AG04449 (cell line): ENCODE measurements at regions not wholly inside any gene's neighbourhood (a gene's known extent, or its start where the extent isn't known, plus 50 kb on each side); places are given as distances from the start of the nearest gene placed in this dataset.

ENCODE experiments used
- CTCF ChIA-PET: fragments of 350-600 bp; formaldehyde crosslinking; extraction: SDS; loops from one replicate; lab custom pipeline; 2021; ENCODE audit warnings: antibody characterized with exemption; lab: Yijun Ruan, JAX
- POLR2A ChIA-PET: fragments of 400-600, 350-600 bp; formaldehyde crosslinking; extraction: SDS; loops from one replicate; lab custom pipeline; 2020; ENCODE audit warnings: antibody characterized with exemption, inconsistent platforms; lab: Yijun Ruan, JAX
- DNase-seq: peaks from one replicate; pipeline ENCODE4 v3.0.0-alpha.2; 2010; ENCODE audit warnings: low read depth, low spot score
- H3K4me3 ChIP-seq: 2 replicates; pipeline ENCODE4 v1.5.1; 2011; ENCODE audit warnings: low read depth, mild to moderate bottlenecking, control low read depth, low read length
- CTCF ChIP-seq: IDR thresholded peaks from one replicate; pipeline ENCODE4 v1.5.1; 2011; ENCODE audit warnings: mild to moderate bottlenecking, moderate library complexity, low read length, control low read depth, inconsistent platforms; ENCODE audit not compliant: insufficient read depth; ENCODE audit errors: missing control alignments

DNA sequence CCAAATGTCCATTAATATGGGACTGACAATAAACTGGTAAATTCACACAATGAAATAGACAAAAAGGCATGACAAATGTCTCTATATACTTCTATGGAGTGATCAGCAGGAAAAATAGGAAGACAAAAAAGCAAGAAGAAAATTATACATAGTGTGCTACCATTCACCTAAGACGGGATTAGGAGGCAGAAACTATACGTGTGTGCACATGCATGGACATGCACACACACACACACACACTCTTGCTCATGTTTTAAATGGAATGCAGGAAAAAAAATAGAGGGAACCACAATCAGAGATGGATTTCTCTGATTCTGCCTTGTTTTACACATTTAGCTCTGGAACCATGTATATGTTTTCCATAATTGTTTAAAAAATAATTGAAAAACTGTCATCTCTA is 119.0 kb downstream of the ZFAND4 start:
- TF ChIP-seq CTCF, result no peak
- ChIA-PET CTCF (no interaction called here), POLR2A (no interaction called here)
- DNase-seq, result no peak
- H3K4me3 ChIP-seq, result no peak overlapping the region

GRCh38 chr10:45553155-45553554 is 119.4 kb downstream of the ZFAND4 start:
- no peak for TF ChIP-seq CTCF
- H3K4me3 ChIP-seq, result no peak overlapping the region
- no peak for DNase-seq
- CTCF ChIA-PET, result interaction anchor here (0.7 kb wide), 1 partner anchor 22 kb away, joined by 3 read pairs; no protein-coding TSS in a partner anchor
- POLR2A ChIA-PET, result no interaction called here

DNA sequence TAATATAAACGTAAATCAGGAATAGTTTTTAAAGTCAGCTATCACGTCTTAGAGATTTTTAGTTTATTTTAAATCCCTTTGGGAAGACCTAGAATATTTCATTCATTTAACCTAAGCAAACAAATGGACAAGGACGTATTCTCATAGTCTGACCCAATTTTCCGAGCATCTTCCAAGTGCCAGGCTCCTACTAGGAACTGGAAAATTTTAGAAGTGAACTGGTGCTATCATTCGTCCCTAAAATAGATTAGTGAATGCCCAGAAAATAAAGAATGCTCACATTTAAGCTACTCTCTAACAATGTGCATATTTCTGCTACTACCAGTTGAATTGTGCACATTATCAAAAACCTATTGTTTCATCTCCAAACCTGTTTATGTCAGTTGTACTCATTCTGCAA is 120.1 kb downstream of the ZFAND4 start:
- no peak overlapping the region for H3K4me3 ChIP-seq
- ChIA-PET POLR2A (no interaction called here), CTCF (interaction anchor here (0.7 kb wide), 1 partner anchor 21 kb away, joined by 3 read pairs; no protein-coding TSS in a partner anchor)
- no peak for TF ChIP-seq CTCF
- no peak for DNase-seq

- TF ChIP-seq CTCF, result no peak
- ChIA-PET CTCF (no interaction called here), POLR2A (no interaction called here)
- H3K4me3 ChIP-seq, result no peak overlapping the region
- no peak for DNase-seq
These were observed 121.4 kb downstream of the ZFAND4 start for GRCh38 chr10:45550903-45551786.

DNA sequence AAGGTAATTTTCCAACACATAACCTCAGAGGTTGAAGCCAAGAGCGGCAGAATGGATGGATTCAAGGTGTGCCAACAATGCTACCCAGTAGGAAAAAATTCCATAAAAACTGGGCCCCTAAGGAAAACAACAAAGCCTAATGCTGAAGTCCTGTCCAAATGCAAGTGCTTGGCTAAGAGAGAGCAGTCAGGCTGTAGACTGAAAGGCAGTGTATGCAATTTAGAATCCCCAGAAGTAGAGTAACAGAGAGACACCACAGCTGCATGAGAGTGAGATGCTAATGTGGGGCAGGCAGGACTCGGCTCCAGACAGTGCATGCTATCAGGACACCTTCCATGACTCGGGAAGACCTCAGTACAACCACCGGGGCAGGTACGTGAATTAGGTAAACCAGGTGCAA is 124.5 kb downstream of the ZFAND4 start:
- ChIA-PET CTCF (no interaction called here), POLR2A (no interaction called here)
- no peak overlapping the region for H3K4me3 ChIP-seq
- no peak for TF ChIP-seq CTCF
- no peak for DNase-seq

GRCh38 chr10:45547207-45547606 is 125.4 kb downstream of the ZFAND4 start:
- CTCF ChIA-PET, result no interaction called here
- no peak for DNase-seq
- no peak overlapping the region for H3K4me3 ChIP-seq
- POLR2A ChIA-PET, result no interaction called here
- no peak for TF ChIP-seq CTCF
